ENCODE measurements at regions not wholly inside any gene's neighbourhood (a gene's known extent, or its start where the extent isn't known, plus 50 kb on each side); places are given as distances from the start of the nearest gene placed in this dataset.

- TF ChIP-seq CBX8 (IDR thresholded peaks at IDR 0.05; ENCODE audit: borderline replicate concordance, low read depth, low read length) (no peak), KDM4A (IDR thresholded peaks at IDR 0.05; ENCODE audit: low read depth, low read length, severe bottlenecking) (no peak), CEBPB (IDR thresholded peaks at IDR 0.05; ENCODE audit: low read depth, low read length) (no peak), JUN (IDR thresholded peaks at IDR 0.05; ENCODE audit: low read depth, low read length) (no peak), TBP (IDR thresholded peaks at IDR 0.05; ENCODE audit: low read depth, low read length) (no peak), RNF2 (IDR thresholded peaks at IDR 0.05; ENCODE audit: borderline replicate concordance, low read depth, low read length, missing control alignments, poor library complexity, severe bottlenecking) (no peak), SAP30 (IDR thresholded peaks at IDR 0.05; ENCODE audit: insufficient read depth, insufficient replicate concordance, low read length) (no peak), CTBP2 (IDR thresholded peaks at IDR 0.05; ENCODE audit: borderline replicate concordance, insufficient read depth, insufficient read length, low read length) (no peak)
- TF ChIP-seq, protein P1, sequence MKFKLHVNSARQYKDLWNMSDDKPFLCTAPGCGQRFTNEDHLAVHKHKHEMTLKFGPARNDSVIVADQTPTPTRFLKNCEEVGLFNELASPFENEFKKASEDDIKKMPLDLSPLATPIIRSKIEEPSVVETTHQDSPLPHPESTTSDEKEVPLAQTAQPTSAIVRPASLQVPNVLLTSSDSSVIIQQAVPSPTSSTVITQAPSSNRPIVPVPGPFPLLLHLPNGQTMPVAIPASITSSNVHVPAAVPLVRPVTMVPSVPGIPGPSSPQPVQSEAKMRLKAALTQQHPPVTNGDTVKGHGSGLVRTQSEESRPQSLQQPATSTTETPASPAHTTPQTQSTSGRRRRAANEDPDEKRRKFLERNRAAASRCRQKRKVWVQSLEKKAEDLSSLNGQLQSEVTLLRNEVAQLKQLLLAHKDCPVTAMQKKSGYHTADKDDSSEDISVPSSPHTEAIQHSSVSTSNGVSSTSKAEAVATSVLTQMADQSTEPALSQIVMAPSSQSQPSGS (IDR thresholded peaks at IDR 0.05; ENCODE audit: low read length) = no peak
Observed at GRCh38 chr2:95759481-95760246, 167.9 kb downstream of the TRIM43 start (continued).

Measured in H1 (cell line).